Erythroblast (primary cell): ENCODE measurements at regions not wholly inside any gene's neighbourhood (a gene's known extent, or its start where the extent isn't known, plus 50 kb on each side); places are given as distances from the start of the nearest gene placed in this dataset.

Experiments used
- GATA1 ChIP-seq: IDR thresholded peaks from 2 replicates; pipeline ENCODE4 v1.6.1; 2011; ENCODE audit warnings: low read depth, mild to moderate bottlenecking, control low read depth, low read length, moderate library complexity
- POLR2A ChIP-seq: IDR thresholded peaks from 2 replicates; pipeline ENCODE4 v1.6.1; 2011; ENCODE audit warnings: mild to moderate bottlenecking, low read length

GRCh38 chr21:31802331-31802730 lies 70.4 kb upstream of the SCAF4 start:
- TF ChIP-seq POLR2A (no peak), GATA1 (no peak)
